HCT116 (cell line): ENCODE measurements at regions not wholly inside any gene's neighbourhood (a gene's known extent, or its start where the extent isn't known, plus 50 kb on each side); places are given as distances from the start of the nearest gene placed in this dataset.

ENCODE experiments used
- ATAC-seq: fragments of 200-7000 bp; cut with Tn5 transposase; 2 replicates; pipeline ENCODE4 v1.9.1; 2020; ENCODE audit warnings: mild to moderate bottlenecking, moderate library complexity
- BruUV-seq: library from RNA; stranded (reverse); fragments of 400-500 nt; replicated peaks from 2 replicates; lab custom pipeline; 2021; lab: Mats Ljungman, UMichigan
- CTCF ChIA-PET: fragments of 300-600 bp; sonication (Branson Sonifier 250); formaldehyde crosslinking; loops from one replicate; lab custom pipeline; 2021; ENCODE audit warnings: antibody characterized with exemption; lab: Charles Lee
- POLR2A ChIA-PET: fragments of 300-600, 350-600 bp; sonication (Branson Sonifier 250); formaldehyde crosslinking; loops from one replicate; lab custom pipeline; 2021; ENCODE audit warnings: antibody characterized with exemption; lab: Charles Lee
- RAD21 ChIA-PET, 2 experiments: fragments of 300-600 bp; sonication (Branson Sonifier 250); formaldehyde crosslinking; loops; one replicate each; lab custom pipeline; 2023; ENCODE audit warnings: low total read pairs in 2 of 2; ENCODE audit not compliant: uncharacterized antibody in 2 of 2, unreplicated experiment in 2 of 2, low non-redundant PET in 1 of 2; lab: Charles Lee
- DNase-seq: peaks from one replicate; pipeline ENCODE4 v3.0.0-alpha.2; 2010; ENCODE audit warnings: low read depth, low spot score
- H2AFZ ChIP-seq: fragments of 200-600 bp; shearing (Covaris generic), sonication (generic); 2 replicates; pipeline ENCODE4 v1.6.1; 2017; ENCODE audit warnings: low read depth, mixed run types, mixed read lengths, antibody characterized with exemption, low read length; ENCODE audit not compliant: poor library complexity, severe bottlenecking
- H3K27ac ChIP-seq: 2 replicates; pipeline ENCODE4 v1.5.1; 2012; ENCODE audit warnings: low read depth, low read length
- H3K27me3 ChIP-seq: fragments of 200-600 bp; sonication (generic); 2 replicates; pipeline ENCODE4 v1.6.1; 2016; ENCODE audit warnings: mixed run types, low read length, mixed read lengths; ENCODE audit not compliant: insufficient read depth
- H3K36me3 ChIP-seq, 2 experiments: fragments of 200-500 bp in 1 of 2; fragments of 200-600 bp in 1 of 2; sonication (Bioruptor generic) in 1 of 2; sonication (generic) in 1 of 2; 2 replicates each; pipeline versions ENCODE4 v1.5.1 to v1.6.1; 2014 to 2016; ENCODE audit warnings: low read length in 2 of 2, inconsistent platforms in 1 of 2, mixed read lengths in 1 of 2, mixed run types in 1 of 2; ENCODE audit not compliant: insufficient read depth in 2 of 2, control insufficient read depth in 1 of 2
- H3K4me1 ChIP-seq, 2 experiments: fragments of 200-600 bp in 1 of 2; sonication (generic) in 1 of 2; 2 replicates each; pipeline versions ENCODE4 v1.5.1 to v1.6.1; 2012 to 2017; ENCODE audit warnings: low read length in 2 of 2, inconsistent platforms in 1 of 2, mild to moderate bottlenecking in 1 of 2, mixed read lengths in 1 of 2, mixed run types in 1 of 2, moderate library complexity in 1 of 2; ENCODE audit not compliant: insufficient read depth in 2 of 2, control insufficient read depth in 1 of 2
- H3K4me2 ChIP-seq: fragments of 200-600 bp; sonication (generic); 2 replicates; pipeline ENCODE4 v1.6.1; 2017; ENCODE audit warnings: mixed run types, low read length, mixed read lengths
- H3K4me3 ChIP-seq, 2 experiments: fragments of 200-600 bp in 1 of 2; sonication (generic) in 1 of 2; replicated peaks in 1 of 2; 2 replicates each; pipeline ENCODE4 v1.5.1; 2011 to 2016; ENCODE audit warnings: low read length in 2 of 2, control low read depth in 1 of 2, low read depth in 1 of 2, mild to moderate bottlenecking in 1 of 2, mixed read lengths in 1 of 2, mixed run types in 1 of 2
- H3K79me2 ChIP-seq: fragments of 200-600 bp; sonication (generic); 2 replicates; pipeline ENCODE4 v1.6.1; 2017; ENCODE audit warnings: mild to moderate bottlenecking, mixed run types, low read length, moderate library complexity, mixed read lengths; ENCODE audit not compliant: insufficient read depth
- H3K9ac ChIP-seq: fragments of 200-600 bp; sonication (generic); 2 replicates; pipeline ENCODE4 v1.6.1; 2016; ENCODE audit warnings: low read length, mixed read lengths
- H3K9me2 ChIP-seq: fragments of 200-600 bp; sonication (generic), shearing (Covaris generic); 2 replicates; pipeline ENCODE4 v1.6.1; 2017; ENCODE audit warnings: mixed run types, mild to moderate bottlenecking, moderate library complexity; ENCODE audit not compliant: insufficient read depth
- H3K9me3 ChIP-seq, 2 experiments: fragments of 200-500 bp in 1 of 2; fragments of 200-600 bp in 1 of 2; sonication (Bioruptor generic) in 1 of 2; sonication (generic) in 1 of 2; 2 replicates each; pipeline ENCODE4 v1.6.1; 2014 to 2017; ENCODE audit warnings: low read length in 2 of 2, mixed read lengths in 2 of 2, inconsistent platforms in 1 of 2, low read depth in 1 of 2, mild to moderate bottlenecking in 1 of 2, mixed run types in 1 of 2, moderate library complexity in 1 of 2; ENCODE audit not compliant: control insufficient read depth in 1 of 2, insufficient read depth in 1 of 2
- H4K20me1 ChIP-seq: fragments of 200-600 bp; sonication (generic), shearing (Covaris generic); 2 replicates; pipeline ENCODE4 v1.6.1; 2017; ENCODE audit warnings: mixed run types, mild to moderate bottlenecking, moderate library complexity; ENCODE audit not compliant: insufficient read depth
- EGR1 ChIP-seq: IDR thresholded peaks from 2 replicates; pipeline ENCODE4 v1.6.1; 2012; ENCODE audit warnings: low read depth
- ELF1 ChIP-seq: IDR thresholded peaks from 2 replicates; pipeline ENCODE4 v1.6.1; 2012; ENCODE audit warnings: low read depth, borderline replicate concordance
- RAD21 ChIP-seq: IDR thresholded peaks from 2 replicates; pipeline ENCODE4 v1.6.1; 2012; ENCODE audit warnings: low read depth, mild to moderate bottlenecking
- SIN3A ChIP-seq: IDR thresholded peaks from 2 replicates; pipeline ENCODE4 v1.6.1; 2012; ENCODE audit warnings: low read depth
- SP1 ChIP-seq: IDR thresholded peaks from 2 replicates; pipeline ENCODE4 v1.6.1; 2012; ENCODE audit warnings: low read depth
- SRF ChIP-seq: IDR thresholded peaks from 2 replicates; pipeline ENCODE4 v1.6.1; 2012; ENCODE audit warnings: low read depth
- YY1 ChIP-seq: IDR thresholded peaks from 2 replicates; pipeline ENCODE4 v1.6.1; 2011; ENCODE audit warnings: low read length, low read depth, moderate library complexity, mild to moderate bottlenecking; ENCODE audit not compliant: insufficient replicate concordance; ENCODE audit errors: extremely low read depth
- ZFX ChIP-seq: fragments of 450-650 bp; IDR thresholded peaks from 2 replicates; pipeline ENCODE4 v1.6.1; 2017
- ZNF274 ChIP-seq: fragments of 200-500 bp; sonication (Bioruptor generic); IDR thresholded peaks from 2 replicates; pipeline ENCODE4 v1.6.1; 2014; ENCODE audit warnings: mild to moderate bottlenecking, low read depth, low read length, inconsistent platforms
- intact Hi-C: fragments of 100-400 bp; cut with micrococcal nuclease; formaldehyde crosslinking; loops from 2 replicates; pipeline ENCODE4 v1.10.0; 2022
- TF ChIP-seq, protein P1 (sequence below): IDR thresholded peaks from 2 replicates; pipeline ENCODE4 v1.6.1; 2012
- TF ChIP-seq, protein P2 (sequence below): IDR thresholded peaks from 2 replicates; pipeline ENCODE4 v1.6.1; 2012; ENCODE audit warnings: low read depth
- TF ChIP-seq, protein P3 (sequence below): IDR thresholded peaks from 2 replicates; pipeline ENCODE4 v1.6.1; 2012

DNA sequence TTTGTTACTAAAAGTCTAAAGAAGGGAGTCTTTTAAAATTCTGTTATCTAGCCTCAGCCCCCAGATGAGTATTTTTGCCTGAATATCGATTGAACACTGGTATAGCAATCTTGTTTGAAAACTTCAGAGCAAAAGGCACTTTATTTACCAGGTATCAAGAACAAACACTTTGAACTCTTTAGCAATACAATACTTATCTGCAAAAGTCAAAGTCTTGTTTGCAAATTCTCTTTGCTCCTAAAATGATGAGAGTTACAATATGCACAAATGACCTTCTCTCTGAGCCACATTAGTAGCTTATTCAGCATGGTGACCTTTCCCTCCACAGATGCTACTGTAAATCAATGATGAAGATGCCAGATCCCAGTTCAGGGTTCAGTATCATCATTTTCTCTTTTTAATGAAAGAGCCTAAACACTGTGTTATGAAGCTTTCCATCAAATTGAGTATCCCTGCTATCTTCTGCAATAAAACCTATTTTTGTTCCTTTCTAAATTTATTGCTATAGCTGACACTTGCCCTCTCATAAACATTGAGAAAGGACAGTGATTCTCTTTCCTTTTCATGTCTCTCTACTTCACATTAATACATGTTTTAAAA, 752.7 kb upstream of the MGAT4C start:
- intact Hi-C loops, result no loop called here
- Histone ChIP-seq H3K4me1 (no peaks in the 10 kb centered on the region), H3K9ac (no peak overlapping the region), H3K4me3 (no peak overlapping the region), H2AFZ (no peak overlapping the region), H3K36me3 (no peaks in the 10 kb centered on the region), H3K9me3 (no peaks in the 10 kb centered on the region), H3K27ac (no peak overlapping the region), H4K20me1 (no peaks in the 10 kb centered on the region), H3K79me2 (no peaks in the 10 kb centered on the region), H3K4me2 (no peak overlapping the region), H3K9me2 (no peaks in the 10 kb centered on the region; the same call in 1 of the 2 replicates), H3K27me3 (no peaks in the 10 kb centered on the region)
- RAD21 ChIA-PET, result no interaction called here
- POLR2A ChIA-PET, result interaction anchor here (0.7 kb wide), 2 partner anchors 14 to 22 kb away, joined by 3 read pairs; no protein-coding TSS in a partner anchor
- no peak for TF ChIP-seq ZFX
- no peak for TF ChIP-seq EGR1
- TF ChIP-seq RAD21, result no peak
- no peak for TF ChIP-seq ELF1
- no peak for TF ChIP-seq SRF
- TF ChIP-seq SIN3A, result no peak
- no peak for TF ChIP-seq YY1
- TF ChIP-seq, protein P1, sequence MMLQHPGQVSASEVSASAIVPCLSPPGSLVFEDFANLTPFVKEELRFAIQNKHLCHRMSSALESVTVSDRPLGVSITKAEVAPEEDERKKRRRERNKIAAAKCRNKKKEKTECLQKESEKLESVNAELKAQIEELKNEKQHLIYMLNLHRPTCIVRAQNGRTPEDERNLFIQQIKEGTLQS, result no peak
- TF ChIP-seq, protein P2, sequence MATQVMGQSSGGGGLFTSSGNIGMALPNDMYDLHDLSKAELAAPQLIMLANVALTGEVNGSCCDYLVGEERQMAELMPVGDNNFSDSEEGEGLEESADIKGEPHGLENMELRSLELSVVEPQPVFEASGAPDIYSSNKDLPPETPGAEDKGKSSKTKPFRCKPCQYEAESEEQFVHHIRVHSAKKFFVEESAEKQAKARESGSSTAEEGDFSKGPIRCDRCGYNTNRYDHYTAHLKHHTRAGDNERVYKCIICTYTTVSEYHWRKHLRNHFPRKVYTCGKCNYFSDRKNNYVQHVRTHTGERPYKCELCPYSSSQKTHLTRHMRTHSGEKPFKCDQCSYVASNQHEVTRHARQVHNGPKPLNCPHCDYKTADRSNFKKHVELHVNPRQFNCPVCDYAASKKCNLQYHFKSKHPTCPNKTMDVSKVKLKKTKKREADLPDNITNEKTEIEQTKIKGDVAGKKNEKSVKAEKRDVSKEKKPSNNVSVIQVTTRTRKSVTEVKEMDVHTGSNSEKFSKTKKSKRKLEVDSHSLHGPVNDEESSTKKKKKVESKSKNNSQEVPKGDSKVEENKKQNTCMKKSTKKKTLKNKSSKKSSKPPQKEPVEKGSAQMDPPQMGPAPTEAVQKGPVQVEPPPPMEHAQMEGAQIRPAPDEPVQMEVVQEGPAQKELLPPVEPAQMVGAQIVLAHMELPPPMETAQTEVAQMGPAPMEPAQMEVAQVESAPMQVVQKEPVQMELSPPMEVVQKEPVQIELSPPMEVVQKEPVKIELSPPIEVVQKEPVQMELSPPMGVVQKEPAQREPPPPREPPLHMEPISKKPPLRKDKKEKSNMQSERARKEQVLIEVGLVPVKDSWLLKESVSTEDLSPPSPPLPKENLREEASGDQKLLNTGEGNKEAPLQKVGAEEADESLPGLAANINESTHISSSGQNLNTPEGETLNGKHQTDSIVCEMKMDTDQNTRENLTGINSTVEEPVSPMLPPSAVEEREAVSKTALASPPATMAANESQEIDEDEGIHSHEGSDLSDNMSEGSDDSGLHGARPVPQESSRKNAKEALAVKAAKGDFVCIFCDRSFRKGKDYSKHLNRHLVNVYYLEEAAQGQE, result no peak
- TF ChIP-seq ZNF274, result no peak
- TF ChIP-seq, protein P3, sequence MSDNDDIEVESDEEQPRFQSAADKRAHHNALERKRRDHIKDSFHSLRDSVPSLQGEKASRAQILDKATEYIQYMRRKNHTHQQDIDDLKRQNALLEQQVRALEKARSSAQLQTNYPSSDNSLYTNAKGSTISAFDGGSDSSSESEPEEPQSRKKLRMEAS, result no peak
- no peak for TF ChIP-seq SP1
- BruUV-seq, result no TSS peak
- ATAC-seq, result no peak
- no peak for DNase-seq
- CTCF ChIA-PET, result no interaction called here
